SK-N-SH (cell line): ENCODE measurements at regions not wholly inside any gene's neighbourhood (a gene's known extent, or its start where the extent isn't known, plus 50 kb on each side); places are given as distances from the start of the nearest gene placed in this dataset.

Experiments used
- CHD2 ChIP-seq: fragments of 150-350 bp; IDR thresholded peaks from 2 replicates; pipeline ENCODE4 v1.6.1; 2018; ENCODE audit warnings: low read length; ENCODE audit not compliant: partially characterized antibody
- CTCF ChIP-seq: fragments of 200-600 bp; sonication (generic); IDR thresholded peaks from 2 replicates; pipeline ENCODE4 v1.6.1; 2017; ENCODE audit warnings: antibody characterized with exemption, mild to moderate bottlenecking, moderate library complexity
- EZH2phosphoT487 ChIP-seq: fragments of 200-600 bp; sonication (generic); IDR thresholded peaks from 2 replicates; pipeline ENCODE4 v1.6.1; 2017; ENCODE audit warnings: low read depth, mixed run types, mild to moderate bottlenecking, antibody characterized with exemption, moderate library complexity, borderline replicate concordance
- FOXJ3 ChIP-seq: sonication (generic); formaldehyde crosslinking; IDR thresholded peaks from 2 replicates; pipeline ENCODE4 v1.5.1; 2020; ENCODE audit warnings: mild to moderate bottlenecking, missing genetic modification reagents
- GABPA ChIP-seq: IDR thresholded peaks from 2 replicates; pipeline ENCODE4 v1.4.0; 2012; ENCODE audit warnings: low read depth, mild to moderate bottlenecking
- PBX3 ChIP-seq: IDR thresholded peaks from 2 replicates; pipeline ENCODE4; 2012
- POLR2AphosphoS5 ChIP-seq: IDR thresholded peaks from 2 replicates; pipeline ENCODE4 v1.6.1; 2012; ENCODE audit warnings: low read depth, low read length
- RAD21 ChIP-seq: IDR thresholded peaks from 2 replicates; pipeline ENCODE4 v1.6.1; 2012; ENCODE audit warnings: mild to moderate bottlenecking, low read length
- SIN3A ChIP-seq: IDR thresholded peaks from 2 replicates; pipeline ENCODE4 v1.6.1; 2012; ENCODE audit warnings: low read depth, mild to moderate bottlenecking, low read length, moderate library complexity, borderline replicate concordance
- ZBTB33 ChIP-seq: IDR thresholded peaks from 2 replicates; pipeline ENCODE4 v1.4.0; 2012; ENCODE audit warnings: low read depth, borderline replicate concordance

- TF ChIP-seq CTCF: no peak
- no peak for TF ChIP-seq SIN3A
- TF ChIP-seq FOXJ3 (CRISPR knock-in tag): no peak
- TF ChIP-seq PBX3: no peak
- no peak for TF ChIP-seq EZH2phosphoT487
- no peak for TF ChIP-seq RAD21
- TF ChIP-seq GABPA: no peak
- TF ChIP-seq POLR2AphosphoS5: no peak
- no peak for TF ChIP-seq ZBTB33
- no peak for TF ChIP-seq CHD2
Observed at GRCh38 chr14:87547536-87547935, 445.4 kb downstream of the GALC start.
